ENCODE measurements at regions not wholly inside any gene's neighbourhood (a gene's known extent, or its start where the extent isn't known, plus 50 kb on each side); places are given as distances from the start of the nearest gene placed in this dataset.

- H3K9me3 Mint-ChIP-seq: no peaks in the 10 kb centered on the region
- TF ChIP-seq CTCF (IDR thresholded peaks at IDR 0.05; ENCODE audit: unreplicated experiment): no peak
- no peak for DNase-seq (ENCODE audit: low spot score in 2 of 2, unreplicated experiment in 2 of 2)
- H3K4me3 Mint-ChIP-seq: no peak overlapping the region
- H3K27me3 Mint-ChIP-seq (ENCODE audit: low read depth): no peaks in the 10 kb centered on the region
- H3K27ac Mint-ChIP-seq: no peak overlapping the region
- peaks cover 21% of the 10 kb centered on the region for H3K4me1 Mint-ChIP-seq
- no peaks in the 10 kb centered on the region for H3K36me3 Mint-ChIP-seq
Measured at GRCh38 chr13:76336889-76337844, 549.0 kb downstream of the KCTD12 start.

GRCh38 chr13:76335463-76335862 lies 550.7 kb downstream of the KCTD12 start:
- H3K36me3 Mint-ChIP-seq: no peaks in the 10 kb centered on the region
- no peak for TF ChIP-seq CTCF (IDR thresholded peaks at IDR 0.05; ENCODE audit: unreplicated experiment)

DNA sequence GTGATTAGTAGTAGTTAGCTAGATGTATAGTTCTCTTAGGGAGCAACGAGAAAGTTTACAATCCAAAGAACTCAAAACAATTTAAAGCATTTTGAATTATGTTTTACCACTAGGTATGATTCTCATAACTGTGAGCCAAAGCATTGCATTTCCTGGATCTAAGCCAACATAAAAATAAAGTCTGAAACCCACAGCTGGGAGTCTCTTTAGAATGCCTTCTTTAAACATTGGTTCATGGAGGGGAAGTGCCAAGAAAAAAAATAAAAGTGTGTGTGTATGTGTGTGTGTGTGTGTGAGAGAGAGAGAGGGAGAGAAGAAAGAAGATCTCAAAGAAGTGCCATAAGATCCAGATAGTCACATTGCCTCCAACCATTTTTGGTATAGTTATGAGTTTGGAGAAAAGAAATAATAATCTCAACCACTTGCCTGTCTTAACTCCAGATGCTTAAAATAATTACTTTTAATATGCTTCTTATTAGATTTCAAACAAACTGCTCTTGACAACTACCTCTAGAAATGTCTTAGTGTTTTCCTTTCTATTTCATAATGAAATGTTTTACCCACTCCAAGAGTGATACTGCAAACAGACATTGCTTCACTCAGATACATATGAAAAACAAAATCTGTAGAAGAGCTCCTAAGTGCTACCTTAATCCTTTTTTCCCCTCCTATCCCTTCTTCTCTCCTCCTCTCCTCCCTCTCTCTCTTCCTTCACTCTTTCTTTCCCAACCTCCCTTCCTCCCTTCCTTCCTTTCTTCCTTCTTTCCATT lies 554.1 kb downstream of the KCTD12 start:
- no peak for DNase-seq (ENCODE audit: low spot score in 2 of 2, unreplicated experiment in 2 of 2)
- Mint-ChIP-seq H3K9me3 (no peaks in the 10 kb centered on the region), H3K4me3 (no peak overlapping the region), H3K27ac (peak overlapping the region; percentile 83), H3K36me3 (no peaks in the 10 kb centered on the region), H3K4me1 (peaks cover 43% of the 10 kb centered on the region), H3K27me3 (ENCODE audit: low read depth) (no peaks in the 10 kb centered on the region)
- TF ChIP-seq CTCF (IDR thresholded peaks at IDR 0.05; ENCODE audit: unreplicated experiment): no peak

More at GRCh38 chr13:76335463-76335862, 550.7 kb downstream of the KCTD12 start:
- DNase-seq (ENCODE audit: low spot score in 2 of 2, unreplicated experiment in 2 of 2): no peak
- no peaks in the 10 kb centered on the region for H3K9me3 Mint-ChIP-seq
- H3K27me3 Mint-ChIP-seq (ENCODE audit: low read depth): no peaks in the 10 kb centered on the region
- no peak overlapping the region for H3K4me3 Mint-ChIP-seq
- no peak overlapping the region for H3K27ac Mint-ChIP-seq
- H3K4me1 Mint-ChIP-seq: peaks cover 30% of the 10 kb centered on the region

GRCh38 chr13:76330761-76331160 lies 555.4 kb downstream of the KCTD12 start:
- H3K4me3 Mint-ChIP-seq: no peak overlapping the region
- H3K27ac Mint-ChIP-seq: peak overlapping the region; percentile 87
- no peak for DNase-seq (ENCODE audit: low spot score in 2 of 2, unreplicated experiment in 2 of 2)
- no peak for TF ChIP-seq CTCF (IDR thresholded peaks at IDR 0.05; ENCODE audit: unreplicated experiment)
- no peaks in the 10 kb centered on the region for H3K36me3 Mint-ChIP-seq
- H3K27me3 Mint-ChIP-seq (ENCODE audit: low read depth): no peaks in the 10 kb centered on the region
- peaks cover 43% of the 10 kb centered on the region for H3K4me1 Mint-ChIP-seq
- no peaks in the 10 kb centered on the region for H3K9me3 Mint-ChIP-seq

DNA sequence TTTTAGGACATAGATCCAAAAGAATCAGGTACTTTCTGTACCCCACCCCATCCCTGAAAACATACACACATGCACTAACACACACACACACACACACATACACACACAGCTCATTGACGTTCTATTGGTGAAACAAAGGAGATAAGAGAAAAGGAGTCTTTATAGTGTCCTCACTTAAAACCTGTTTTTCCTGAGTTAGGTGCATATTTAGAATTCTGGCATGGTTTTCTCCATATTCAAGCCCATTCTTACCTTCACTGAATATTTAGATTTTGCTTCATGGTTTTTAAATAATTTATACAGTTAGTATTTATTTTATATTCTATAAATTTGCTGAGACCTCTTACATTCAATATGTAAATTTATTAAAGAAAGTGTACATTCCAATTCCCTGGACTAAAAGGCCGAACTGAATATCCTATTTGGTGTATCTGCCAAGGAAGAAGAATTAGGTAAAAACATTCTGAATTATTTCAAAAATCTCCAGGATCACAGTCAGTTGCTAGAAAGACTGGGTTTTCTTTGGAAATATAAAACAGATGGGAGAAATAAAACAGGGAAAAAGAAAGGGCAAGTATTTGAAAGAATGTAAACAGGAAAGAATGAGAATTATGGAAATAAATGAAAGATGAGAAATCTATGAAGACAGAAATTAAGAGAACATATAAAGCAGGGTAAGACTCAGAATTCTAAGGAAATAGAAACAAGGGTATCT lies 556.2 kb downstream of the KCTD12 start:
- no peak for TF ChIP-seq CTCF (IDR thresholded peaks at IDR 0.05; ENCODE audit: unreplicated experiment)
- H3K27me3 Mint-ChIP-seq (ENCODE audit: low read depth): peaks cover 1% of the 10 kb centered on the region
- no peaks in the 10 kb centered on the region for H3K9me3 Mint-ChIP-seq
- DNase-seq (ENCODE audit: low spot score in 2 of 2, unreplicated experiment in 2 of 2): no peak
- H3K27ac Mint-ChIP-seq: peak overlapping the region; percentile 87
- no peaks in the 10 kb centered on the region for H3K36me3 Mint-ChIP-seq
- H3K4me3 Mint-ChIP-seq: no peak overlapping the region
- peaks cover 41% of the 10 kb centered on the region for H3K4me1 Mint-ChIP-seq
